Esophagus muscularis mucosa (tissue), 4 donors: ENCODE measurements at regions not wholly inside any gene's neighbourhood (a gene's known extent, or its start where the extent isn't known, plus 50 kb on each side); places are given as distances from the start of the nearest gene placed in this dataset.

Experiments
- EP300 ChIP-seq: sonication (generic); formaldehyde crosslinking; IDR thresholded peaks from one replicate; pipeline ENCODE4 v1.6.1; 2017; ENCODE audit warnings: antibody characterized with exemption
- POLR2A ChIP-seq: fragments of 450-650 bp; IDR thresholded peaks from one replicate; pipeline ENCODE4 v1.6.1; 2017; ENCODE audit warnings: antibody characterized with exemption, moderate library complexity, mild to moderate bottlenecking, low read depth
- POLR2AphosphoS5 ChIP-seq, 2 donors: sonication (generic); formaldehyde crosslinking; IDR thresholded peaks; one replicate each; pipeline ENCODE4 v1.6.1; 2017; ENCODE audit warnings: antibody characterized with exemption in 2 of 2
- TF ChIP-seq, protein P1 (sequence below), 3 experiments: fragments of 200-600 bp in 2 of 3; fragments of 450-650 bp in 1 of 3; sonication (generic) in 2 of 3; IDR thresholded peaks; one replicate each; pipeline ENCODE4 v1.5.1; 2017 to 2019; ENCODE audit warnings: antibody characterized with exemption in 3 of 3, mild to moderate bottlenecking in 2 of 3, moderate library complexity in 1 of 3

DNA sequence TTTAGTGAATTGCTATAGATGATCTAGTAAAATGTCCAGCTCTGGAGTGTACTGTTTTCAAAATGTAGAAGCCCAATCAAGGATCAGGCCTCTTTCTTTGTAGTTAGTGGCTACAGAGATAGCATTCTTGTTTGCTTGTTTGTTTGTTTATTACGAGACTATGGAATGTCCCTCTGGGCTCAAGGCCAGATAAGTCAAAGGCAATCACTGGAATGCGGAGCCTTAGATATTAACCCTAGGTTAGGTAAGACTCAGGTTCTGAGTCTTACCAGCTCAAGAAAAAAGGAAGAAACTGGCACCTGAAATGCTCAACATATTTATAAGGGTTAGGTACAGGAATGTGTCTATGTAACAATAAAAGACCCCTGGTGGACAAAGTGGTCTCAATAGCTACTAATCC lies 261.5 kb downstream of the SLC7A11 start:
- TF ChIP-seq, protein P1, sequence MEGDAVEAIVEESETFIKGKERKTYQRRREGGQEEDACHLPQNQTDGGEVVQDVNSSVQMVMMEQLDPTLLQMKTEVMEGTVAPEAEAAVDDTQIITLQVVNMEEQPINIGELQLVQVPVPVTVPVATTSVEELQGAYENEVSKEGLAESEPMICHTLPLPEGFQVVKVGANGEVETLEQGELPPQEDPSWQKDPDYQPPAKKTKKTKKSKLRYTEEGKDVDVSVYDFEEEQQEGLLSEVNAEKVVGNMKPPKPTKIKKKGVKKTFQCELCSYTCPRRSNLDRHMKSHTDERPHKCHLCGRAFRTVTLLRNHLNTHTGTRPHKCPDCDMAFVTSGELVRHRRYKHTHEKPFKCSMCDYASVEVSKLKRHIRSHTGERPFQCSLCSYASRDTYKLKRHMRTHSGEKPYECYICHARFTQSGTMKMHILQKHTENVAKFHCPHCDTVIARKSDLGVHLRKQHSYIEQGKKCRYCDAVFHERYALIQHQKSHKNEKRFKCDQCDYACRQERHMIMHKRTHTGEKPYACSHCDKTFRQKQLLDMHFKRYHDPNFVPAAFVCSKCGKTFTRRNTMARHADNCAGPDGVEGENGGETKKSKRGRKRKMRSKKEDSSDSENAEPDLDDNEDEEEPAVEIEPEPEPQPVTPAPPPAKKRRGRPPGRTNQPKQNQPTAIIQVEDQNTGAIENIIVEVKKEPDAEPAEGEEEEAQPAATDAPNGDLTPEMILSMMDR (IDR thresholded peaks at IDR 0.05), result no peak
- TF ChIP-seq POLR2A (no peak), EP300 (no peak), POLR2AphosphoS5 (IDR thresholded peaks at IDR 0.05) (no peak)
